ENCODE measurements at regions not wholly inside any gene's neighbourhood (a gene's known extent, or its start where the extent isn't known, plus 50 kb on each side); places are given as distances from the start of the nearest gene placed in this dataset.
"Not testable (repeated sequence)": the region's sequence is repeated elsewhere in the genome, so short reads cannot be mapped to it uniquely, and the experiment has no call there.

- H3K4me1 ChIP-seq: peaks cover 8% of the 10 kb centered on the region
- Mint-ChIP-seq H3K4me1 (peaks cover 4% of the 10 kb centered on the region), H3K4me3 (no peak overlapping the region), H3K27ac (no peak overlapping the region), H3K9me3 (peaks cover 15% of the 10 kb centered on the region), H3K27me3 (ENCODE audit: insufficient read depth, low read depth) (no peaks in the 10 kb centered on the region), H3K36me3 (no peaks in the 10 kb centered on the region)
- H3K36me3 ChIP-seq: no peaks in the 10 kb centered on the region
- H3K9ac ChIP-seq: no peak overlapping the region
- TF ChIP-seq EZH2 (IDR thresholded peaks at IDR 0.05): no peak
- TF ChIP-seq EZH2phosphoT487 (IDR thresholded peaks at IDR 0.05): no peak
- no peak for TF ChIP-seq CTCF (IDR thresholded peaks at IDR 0.05)
- no peak overlapping the region for H3K4me3 ChIP-seq
- no peaks in the 10 kb centered on the region for H3K27me3 ChIP-seq
- no peak overlapping the region for H3K27ac ChIP-seq
- H2AFZ ChIP-seq (replicated peaks): no peak overlapping the region
- H3F3A ChIP-seq (ENCODE audit: low read depth): no peaks in the 10 kb centered on the region
- DNase-seq (ENCODE audit: low spot score): peak; percentile 36
- no peak overlapping the region for H3K4me2 ChIP-seq
- H3K9me3 ChIP-seq (ENCODE audit: low read depth): peaks cover 5% of the 10 kb centered on the region
- H3K79me2 ChIP-seq (ENCODE audit: low read depth): no peaks in the 10 kb centered on the region
- no peaks in the 10 kb centered on the region for H4K20me1 ChIP-seq (ENCODE audit: low read depth)
These were observed 187.7 kb upstream of the MAGEB2 start for GRCh38 chrX:30027636-30028035.

- H3K4me2 ChIP-seq; H3K36me3 ChIP-seq; H2AFZ ChIP-seq (replicated peaks); H3K27ac Mint-ChIP-seq; H3K9me3 Mint-ChIP-seq; H3K27ac ChIP-seq; H3K9me3 ChIP-seq (ENCODE audit: low read depth); H3K36me3 Mint-ChIP-seq; H3K79me2 ChIP-seq (ENCODE audit: low read depth); H3K4me1 Mint-ChIP-seq; DNase-seq (ENCODE audit: low spot score); H3K4me3 Mint-ChIP-seq; H3K27me3 Mint-ChIP-seq (ENCODE audit: insufficient read depth, low read depth); H3F3A ChIP-seq (ENCODE audit: low read depth); H3K27me3 ChIP-seq; H3K4me1 ChIP-seq; H3K4me3 ChIP-seq; H3K9ac ChIP-seq; H4K20me1 ChIP-seq (ENCODE audit: low read depth): not testable (repeated sequence)
These were observed 179.0 kb upstream of the MAGEB2 start for GRCh38 chrX:30036406-30036805.

GRCh38 chrX:30039768-30040167 lies 175.6 kb upstream of the MAGEB2 start:
- no peak overlapping the region for H3K4me2 ChIP-seq
- no peaks in the 10 kb centered on the region for H3K4me1 Mint-ChIP-seq
- H4K20me1 ChIP-seq (ENCODE audit: low read depth): no peaks in the 10 kb centered on the region
- H3K9me3 ChIP-seq (ENCODE audit: low read depth): peaks cover 9% of the 10 kb centered on the region
- no peaks in the 10 kb centered on the region for H3K36me3 ChIP-seq
- DNase-seq (ENCODE audit: low spot score): no peak
- TF ChIP-seq EZH2phosphoT487 (IDR thresholded peaks at IDR 0.05) (no peak), EZH2 (IDR thresholded peaks at IDR 0.05) (no peak), CTCF (IDR thresholded peaks at IDR 0.05) (no peak)
- no peak overlapping the region for H3K4me3 Mint-ChIP-seq
- peaks cover 7% of the 10 kb centered on the region for H3K9me3 Mint-ChIP-seq
- no peak overlapping the region for H3K4me3 ChIP-seq
- no peak overlapping the region for H2AFZ ChIP-seq (replicated peaks)
- H3K27me3 Mint-ChIP-seq (ENCODE audit: insufficient read depth, low read depth): no peaks in the 10 kb centered on the region
- H3K27ac Mint-ChIP-seq: no peak overlapping the region
- no peaks in the 10 kb centered on the region for H3K36me3 Mint-ChIP-seq
- H3F3A ChIP-seq (ENCODE audit: low read depth): no peaks in the 10 kb centered on the region
- no peaks in the 10 kb centered on the region for H3K27me3 ChIP-seq
- no peak overlapping the region for H3K27ac ChIP-seq
- H3K9ac ChIP-seq: no peak overlapping the region
- H3K79me2 ChIP-seq (ENCODE audit: low read depth): no peaks in the 10 kb centered on the region
- no peaks in the 10 kb centered on the region for H3K4me1 ChIP-seq

- Histone ChIP-seq H3K4me1 (no peaks in the 10 kb centered on the region), H3K79me2 (ENCODE audit: low read depth) (no peaks in the 10 kb centered on the region), H2AFZ (replicated peaks) (no peak overlapping the region), H3K36me3 (no peaks in the 10 kb centered on the region), H3K9ac (no peak overlapping the region), H3K27me3 (no peaks in the 10 kb centered on the region), H3K27ac (no peak overlapping the region), H4K20me1 (ENCODE audit: low read depth) (no peaks in the 10 kb centered on the region), H3F3A (ENCODE audit: low read depth) (no peaks in the 10 kb centered on the region), H3K9me3 (ENCODE audit: low read depth) (peaks cover 2% of the 10 kb centered on the region), H3K4me2 (no peak overlapping the region), H3K4me3 (no peak overlapping the region)
- Mint-ChIP-seq H3K27ac (no peak overlapping the region), H3K4me3 (no peak overlapping the region), H3K27me3 (ENCODE audit: insufficient read depth, low read depth) (peaks cover 2% of the 10 kb centered on the region), H3K4me1 (no peaks in the 10 kb centered on the region), H3K9me3 (peaks cover 3% of the 10 kb centered on the region), H3K36me3 (no peaks in the 10 kb centered on the region)
- peak; percentile 37 for DNase-seq (ENCODE audit: low spot score)
- TF ChIP-seq CTCF (IDR thresholded peaks at IDR 0.05) (peak; percentile 66), EZH2phosphoT487 (IDR thresholded peaks at IDR 0.05) (no peak), EZH2 (IDR thresholded peaks at IDR 0.05) (no peak)
These were observed 154.6 kb upstream of the MAGEB2 start for GRCh38 chrX:30060718-30061117.

Measured in neural progenitor cell (in vitro differentiated cells).